IMR-90 (cell line): ENCODE measurements at regions not wholly inside any gene's neighbourhood (a gene's known extent, or its start where the extent isn't known, plus 50 kb on each side); places are given as distances from the start of the nearest gene placed in this dataset.

ENCODE experiments used
- ATAC-seq: fragments of 200-7000 bp; cut with Tn5 transposase; 2 replicates; pipeline ENCODE4 v1.9.1; 2020; ENCODE audit warnings: low read depth, mild to moderate bottlenecking, moderate library complexity
- BruUV-seq: library from RNA; stranded (reverse); fragments of 400-500 nt; replicated peaks from 2 replicates; lab custom pipeline; 2021; lab: Mats Ljungman, UMichigan
- CTCF ChIA-PET: fragments of 300-600 bp; formaldehyde crosslinking; extraction: SDS; loops from one replicate; lab custom pipeline; 2021; ENCODE audit warnings: antibody characterized with exemption; lab: Yijun Ruan, JAX
- POLR2A ChIA-PET: fragments of 300-600 bp; sonication (Branson Sonifier 250); formaldehyde crosslinking; loops from one replicate; lab custom pipeline; 2022; ENCODE audit warnings: antibody characterized with exemption; ENCODE audit not compliant: unreplicated experiment; lab: Charles Lee
- DNase-seq: peaks from one replicate; pipeline ENCODE4 v3.0.0; 2013
- H2AFZ ChIP-seq: replicated peaks from 2 replicates; pipeline ENCODE3; 2013; ENCODE audit warnings: low read length, mild to moderate bottlenecking; ENCODE audit not compliant: poor library complexity
- H2AK5ac ChIP-seq: 2 replicates; pipeline ENCODE4 v1.6.1; 2013; ENCODE audit warnings: low read depth, low read length, inconsistent platforms
- H2AK9ac ChIP-seq: replicated peaks from 2 replicates; pipeline ENCODE3; 2013; ENCODE audit warnings: mild to moderate bottlenecking, low read depth, low read length, moderate library complexity; ENCODE audit not compliant: poor library complexity
- H2BK120ac ChIP-seq: 2 replicates; pipeline ENCODE4 v1.6.1; 2013; ENCODE audit warnings: low read depth, low read length, inconsistent platforms
- H2BK15ac ChIP-seq: 3 replicates; pipeline ENCODE4 v1.6.1; 2013; ENCODE audit warnings: low read depth, low read length, inconsistent platforms
- H2BK20ac ChIP-seq: 2 replicates; pipeline ENCODE4 v1.6.1; 2013; ENCODE audit warnings: low read depth, mild to moderate bottlenecking, inconsistent platforms, low read length, moderate library complexity
- H2BK5ac ChIP-seq: 2 replicates; pipeline ENCODE4 v1.6.1; 2013; ENCODE audit warnings: mild to moderate bottlenecking, low read depth, low read length, inconsistent platforms; ENCODE audit not compliant: poor library complexity, severe bottlenecking
- H3K14ac ChIP-seq: replicated peaks from 2 replicates; pipeline ENCODE4 v1.6.1; 2013; ENCODE audit warnings: low read depth, low read length, inconsistent platforms
- H3K18ac ChIP-seq: 2 replicates; pipeline ENCODE4 v1.6.1; 2013; ENCODE audit warnings: low read depth, low read length, control low read depth
- H3K23ac ChIP-seq: 2 replicates; pipeline ENCODE4 v1.6.1; 2013; ENCODE audit warnings: low read depth, low read length, inconsistent platforms
- H3K27ac ChIP-seq: 2 replicates; pipeline ENCODE4 v1.5.1; 2013; ENCODE audit warnings: mild to moderate bottlenecking, control low read depth, low read length; ENCODE audit not compliant: insufficient read depth
- H3K27me3 ChIP-seq: 2 replicates; pipeline ENCODE4 v1.6.1; 2013; ENCODE audit warnings: low read length; ENCODE audit not compliant: control insufficient read depth, insufficient read depth
- H3K36me3 ChIP-seq: 2 replicates; pipeline ENCODE4 v1.6.1; 2013; ENCODE audit warnings: low read length, mixed read lengths; ENCODE audit not compliant: control insufficient read depth, insufficient read depth
- H3K4ac ChIP-seq: 2 replicates; pipeline ENCODE4 v1.6.1; 2013; ENCODE audit warnings: low read depth, low read length, inconsistent platforms
- H3K4me1 ChIP-seq: 2 replicates; pipeline ENCODE4 v1.6.1; 2013; ENCODE audit warnings: low read length, mixed read lengths; ENCODE audit not compliant: control insufficient read depth, insufficient read depth
- H3K4me2 ChIP-seq: 2 replicates; pipeline ENCODE4 v1.6.1; 2013; ENCODE audit warnings: low read depth, mild to moderate bottlenecking, control low read depth, low read length, moderate library complexity
- H3K4me3 ChIP-seq: 2 replicates; pipeline ENCODE4 v1.5.1; 2013; ENCODE audit warnings: low read depth, mild to moderate bottlenecking, control low read depth, low read length, moderate library complexity; ENCODE audit not compliant: insufficient read depth
- H3K56ac ChIP-seq: 2 replicates; pipeline ENCODE4 v1.6.1; 2013; ENCODE audit warnings: low read length, inconsistent platforms; ENCODE audit not compliant: insufficient read depth; ENCODE audit errors: extremely low read depth
- H3K79me1 ChIP-seq, 2 experiments: 2 replicates each; pipeline ENCODE4 v1.6.1; 2013; ENCODE audit warnings: low read length in 2 of 2, inconsistent platforms in 1 of 2, low read depth in 1 of 2
- H3K9ac ChIP-seq: 2 replicates; pipeline ENCODE4 v1.6.1; 2013; ENCODE audit warnings: low read depth, low read length, control low read depth
- H3K9me1 ChIP-seq: 2 replicates; pipeline ENCODE4 v1.6.1; 2013; ENCODE audit warnings: low read length, inconsistent platforms; ENCODE audit not compliant: insufficient read depth
- H3K9me3 ChIP-seq: 2 replicates; pipeline ENCODE4 v1.6.1; 2013; ENCODE audit warnings: low read length; ENCODE audit not compliant: control insufficient read depth, insufficient read depth
- H4K20me1 ChIP-seq: 2 replicates; pipeline ENCODE4 v1.6.1; 2013; ENCODE audit warnings: low read length, inconsistent platforms; ENCODE audit not compliant: insufficient read depth
- H4K5ac ChIP-seq: 2 replicates; pipeline ENCODE4 v1.6.1; 2013; ENCODE audit warnings: mild to moderate bottlenecking, low read depth, low read length, control low read depth
- H4K8ac ChIP-seq, 2 experiments: 2 replicates each; pipeline ENCODE4 v1.6.1; 2013; ENCODE audit warnings: low read depth in 2 of 2, low read length in 2 of 2, control low read depth in 1 of 2, inconsistent platforms in 1 of 2
- H4K91ac ChIP-seq: 2 replicates; pipeline ENCODE4 v1.6.1; 2013; ENCODE audit warnings: low read depth, low read length, inconsistent platforms; ENCODE audit not compliant: insufficient read depth
- CEBPB ChIP-seq: IDR thresholded peaks from 2 replicates; pipeline ENCODE4 v1.6.1; 2012; ENCODE audit warnings: low read depth, low read length, improper control_type of control experiment
- MAFK ChIP-seq: IDR thresholded peaks from 2 replicates; pipeline ENCODE4 v1.6.1; 2012; ENCODE audit warnings: low read depth, low read length, improper control_type of control experiment
- MAZ ChIP-seq: IDR thresholded peaks from 2 replicates; pipeline ENCODE4 v1.6.1; 2012; ENCODE audit warnings: low read depth, mild to moderate bottlenecking, low read length, improper control_type of control experiment, moderate library complexity, borderline replicate concordance
- POLR2A ChIP-seq: IDR thresholded peaks from 2 replicates; pipeline ENCODE4 v1.6.1; 2012; ENCODE audit warnings: mild to moderate bottlenecking, low read depth, low read length
- RAD21 ChIP-seq: IDR thresholded peaks from 2 replicates; pipeline ENCODE4 v1.6.1; 2012; ENCODE audit warnings: low read length, improper control_type of control experiment
- RCOR1 ChIP-seq: IDR thresholded peaks from 2 replicates; pipeline ENCODE4 v1.6.1; 2012; ENCODE audit warnings: mild to moderate bottlenecking, low read length, improper control_type of control experiment; ENCODE audit not compliant: insufficient replicate concordance
- RFX5 ChIP-seq: IDR thresholded peaks from 2 replicates; pipeline ENCODE4 v1.8.0; 2012; ENCODE audit warnings: low read depth, mild to moderate bottlenecking, low read length, moderate library complexity
- SMC3 ChIP-seq: fragments of 150-350 bp; IDR thresholded peaks from 2 replicates; pipeline ENCODE4 v1.6.1; 2016; ENCODE audit warnings: low read depth, mild to moderate bottlenecking, antibody characterized with exemption, low read length, moderate library complexity
- WGBS, 2 experiments: methylation state at CpG; one replicate each; pipeline versions ENCODE4 v1.1.5 to v1.1.7; 2013; ENCODE audit warnings: missing lambda C conversion rate in 2 of 2; ENCODE audit not compliant: insufficient read length in 1 of 2; ENCODE audit errors: extremely low coverage in 2 of 2; 5-methylcytosine and 5-hydroxymethylcytosine counted together
- dilution Hi-C: fragments of 300-500 bp; cut with HindIII; formaldehyde crosslinking; loops from one replicate; pipeline ENCODE4 v1.14.3; 2018; ENCODE audit warnings: low sequenced_read_pairs; ENCODE audit not compliant: unreplicated experiment
- in situ Hi-C: fragments of 300-500 bp; cut with MboI; formaldehyde crosslinking; loops from 3 replicates; pipeline ENCODE4 v1.14.3; 2019; ENCODE audit warnings: low sequenced_read_pairs, inconsistent platforms, mixed read lengths
- intact Hi-C: fragments of 100-400 bp; cut with micrococcal nuclease; formaldehyde crosslinking; loops from 2 replicates; pipeline ENCODE4 v1.10.0; 2022
- TF ChIP-seq, protein P1 (sequence below): fragments of 150-350 bp; IDR thresholded peaks from 2 replicates; pipeline ENCODE4 v1.6.1; 2016; ENCODE audit warnings: low read depth, mild to moderate bottlenecking, low read length, moderate library complexity, borderline replicate concordance
- TF ChIP-seq, protein P2 (sequence below): fragments of 150-350 bp; IDR thresholded peaks from 2 replicates; pipeline ENCODE4 v1.6.1; 2017; ENCODE audit warnings: mild to moderate bottlenecking, antibody characterized with exemption, low read length, low read depth

DNA sequence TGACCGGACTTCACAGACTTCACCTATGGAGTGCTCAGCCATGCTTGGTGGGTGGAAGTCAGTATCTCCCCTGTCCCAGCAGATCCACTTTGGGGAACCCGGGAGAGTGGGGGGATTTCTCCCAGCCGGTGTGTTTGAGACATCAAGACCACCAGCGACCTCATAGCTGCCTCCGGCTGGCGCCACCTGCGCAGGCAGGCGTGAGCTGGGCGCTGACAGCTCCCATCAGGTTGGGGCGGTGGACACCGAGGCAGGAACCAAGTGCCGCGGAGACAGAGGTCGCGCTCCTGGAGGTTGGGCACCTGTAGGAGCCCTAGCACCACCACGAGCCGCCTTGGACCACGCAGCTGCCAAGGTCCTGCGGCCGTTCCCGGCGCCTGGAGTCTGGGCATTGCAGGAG lies 124.0 kb upstream of the LARP1 start:
- no peaks in the 10 kb centered on the region for H3K79me1 ChIP-seq
- in situ Hi-C loops = no loop called here
- no peak for DNase-seq
- ChIA-PET POLR2A (interaction anchor here (0.6 kb wide), 2 partner anchors 51 to 675 kb away, joined by 3 to 9 read pairs; no protein-coding TSS in a partner anchor), CTCF (no interaction called here)
- no peak overlapping the region for H2BK15ac ChIP-seq
- no peak overlapping the region for H3K4ac ChIP-seq
- H3K18ac ChIP-seq = no peak overlapping the region
- no peak overlapping the region for H2AFZ ChIP-seq
- no peak overlapping the region for H2AK9ac ChIP-seq
- H3K9ac ChIP-seq = no peak overlapping the region
- peaks cover 12% of the 10 kb centered on the region for H3K27me3 ChIP-seq
- no peak overlapping the region for H3K14ac ChIP-seq
- H3K9me3 ChIP-seq = no peaks in the 10 kb centered on the region
- H2AK5ac ChIP-seq = no peak overlapping the region
- BruUV-seq = no TSS peak
- H4K20me1 ChIP-seq = no peaks in the 10 kb centered on the region
- no peak overlapping the region for H4K91ac ChIP-seq
- H3K4me1 ChIP-seq = no peaks in the 10 kb centered on the region; the same call in 1 of the 2 replicates
- dilution Hi-C loops = no loop called here
- H2BK120ac ChIP-seq = no peak overlapping the region
- H3K56ac ChIP-seq = no peak overlapping the region
- TF ChIP-seq MAZ (no peak), MAFK (no peak), RAD21 (no peak), RFX5 (no peak), CEBPB (no peak), SMC3 (no peak), POLR2A (no peak), RCOR1 (no peak)
- TF ChIP-seq, protein P1, sequence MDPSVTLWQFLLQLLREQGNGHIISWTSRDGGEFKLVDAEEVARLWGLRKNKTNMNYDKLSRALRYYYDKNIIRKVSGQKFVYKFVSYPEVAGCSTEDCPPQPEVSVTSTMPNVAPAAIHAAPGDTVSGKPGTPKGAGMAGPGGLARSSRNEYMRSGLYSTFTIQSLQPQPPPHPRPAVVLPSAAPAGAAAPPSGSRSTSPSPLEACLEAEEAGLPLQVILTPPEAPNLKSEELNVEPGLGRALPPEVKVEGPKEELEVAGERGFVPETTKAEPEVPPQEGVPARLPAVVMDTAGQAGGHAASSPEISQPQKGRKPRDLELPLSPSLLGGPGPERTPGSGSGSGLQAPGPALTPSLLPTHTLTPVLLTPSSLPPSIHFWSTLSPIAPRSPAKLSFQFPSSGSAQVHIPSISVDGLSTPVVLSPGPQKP = no peak
- TF ChIP-seq, protein P2, sequence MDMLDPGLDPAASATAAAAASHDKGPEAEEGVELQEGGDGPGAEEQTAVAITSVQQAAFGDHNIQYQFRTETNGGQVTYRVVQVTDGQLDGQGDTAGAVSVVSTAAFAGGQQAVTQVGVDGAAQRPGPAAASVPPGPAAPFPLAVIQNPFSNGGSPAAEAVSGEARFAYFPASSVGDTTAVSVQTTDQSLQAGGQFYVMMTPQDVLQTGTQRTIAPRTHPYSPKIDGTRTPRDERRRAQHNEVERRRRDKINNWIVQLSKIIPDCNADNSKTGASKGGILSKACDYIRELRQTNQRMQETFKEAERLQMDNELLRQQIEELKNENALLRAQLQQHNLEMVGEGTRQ = no peak
- H4K8ac ChIP-seq = no peak overlapping the region
- H3K4me2 ChIP-seq = no peak overlapping the region
- 87% methylated on average over 16 of the region's 22 CpGs; no CpG with 5 or more reads in 1 of the 2 experiments for WGBS, 2 experiments
- no peaks in the 10 kb centered on the region for H3K9me1 ChIP-seq
- no peak overlapping the region for H3K27ac ChIP-seq
- H3K36me3 ChIP-seq = no peaks in the 10 kb centered on the region
- no peak overlapping the region for H3K4me3 ChIP-seq
- no peak overlapping the region for H4K5ac ChIP-seq
- H2BK20ac ChIP-seq = no peak overlapping the region
- no peak overlapping the region for H3K23ac ChIP-seq
- no peak for ATAC-seq
- no peak overlapping the region for H2BK5ac ChIP-seq
- intact Hi-C loops = no loop called here
